SJSA1 (cell line): ENCODE measurements at regions not wholly inside any gene's neighbourhood (a gene's known extent, or its start where the extent isn't known, plus 50 kb on each side); places are given as distances from the start of the nearest gene placed in this dataset.
"Not testable (repeated sequence)": the region's sequence is repeated elsewhere in the genome, so short reads cannot be mapped to it uniquely, and the experiment has no call there.

Experiments
- DNase-seq, 2 experiments: peaks; one replicate each; pipeline ENCODE4 v3.0.0-alpha.2; 2015 to 2020; ENCODE audit warnings: low spot score in 2 of 2, low read depth in 1 of 2
- H3K27ac ChIP-seq: fragments of 250-450 bp; sonication (Bioruptor Pico); 2 replicates; pipeline ENCODE4 v1.5.1; 2020; ENCODE audit warnings: mild to moderate bottlenecking, moderate library complexity
- H3K27me3 ChIP-seq: fragments of 250-450 bp; sonication (Bioruptor Pico); replicated peaks from 2 replicates; pipeline ENCODE4 v1.5.1; 2020; ENCODE audit warnings: mild to moderate bottlenecking, moderate library complexity
- H3K36me3 ChIP-seq: fragments of 250-450 bp; sonication (Bioruptor Pico); 2 replicates; pipeline ENCODE4 v1.5.1; 2020; ENCODE audit warnings: mild to moderate bottlenecking
- H3K4me1 ChIP-seq: fragments of 250-450 bp; sonication (Bioruptor Pico); replicated peaks from 2 replicates; pipeline ENCODE4 v1.6.1; 2021; ENCODE audit warnings: mild to moderate bottlenecking
- H3K4me3 ChIP-seq: fragments of 250-450 bp; sonication (Bioruptor Pico); 2 replicates; pipeline ENCODE4 v1.5.1; 2020; ENCODE audit warnings: mild to moderate bottlenecking
- H3K9me3 ChIP-seq: fragments of 250-450 bp; sonication (Bioruptor Pico); replicated peaks from 2 replicates; pipeline ENCODE4 v1.5.1; 2020; ENCODE audit warnings: mild to moderate bottlenecking

DNA sequence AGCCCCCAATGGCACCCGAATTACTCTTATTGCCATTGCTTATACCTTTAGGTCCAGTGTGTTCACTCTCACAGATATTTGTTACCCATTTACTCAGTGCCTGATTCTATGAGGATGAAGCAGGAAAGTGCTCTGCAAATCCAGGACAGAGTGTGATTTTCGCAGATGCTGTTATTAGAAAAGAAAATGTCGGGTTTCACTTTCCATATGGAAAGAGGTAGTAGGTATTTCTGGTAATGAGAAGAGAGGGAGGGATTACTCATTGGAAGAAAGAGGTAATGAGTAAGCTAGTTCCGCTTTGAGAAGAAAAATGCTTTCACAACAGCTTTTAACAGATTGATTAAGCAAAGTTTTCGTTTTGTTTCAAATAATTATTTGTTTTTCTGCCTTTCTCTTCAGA, 336.3 kb upstream of the CFAP20DC start:
- no peaks in the 10 kb centered on the region for H3K4me1 ChIP-seq
- no peaks in the 10 kb centered on the region for H3K9me3 ChIP-seq
- H3K4me3 ChIP-seq: no peak overlapping the region
- H3K36me3 ChIP-seq: no peaks in the 10 kb centered on the region
- no peak overlapping the region for H3K27ac ChIP-seq
- no peak for DNase-seq
- H3K27me3 ChIP-seq: no peaks in the 10 kb centered on the region

DNA sequence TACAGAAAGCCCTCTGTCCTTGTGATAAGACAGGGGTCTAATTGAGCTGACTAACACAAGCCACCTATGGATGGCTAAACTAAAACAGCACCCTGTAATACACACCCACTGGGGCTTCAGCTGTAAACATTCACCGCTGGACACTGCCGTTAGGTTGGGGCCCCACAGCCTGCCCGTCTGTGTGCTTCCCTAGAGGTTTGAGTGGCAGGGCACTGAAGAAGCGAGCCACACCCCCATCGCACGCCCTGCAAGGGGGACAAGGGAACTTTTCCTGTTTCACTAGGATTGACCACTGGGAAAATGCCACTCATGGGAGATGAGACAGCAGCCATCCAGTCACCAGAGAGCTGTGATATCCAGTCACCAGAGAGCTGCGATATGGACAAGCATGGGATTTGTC, 335.7 kb upstream of the CFAP20DC start:
- Histone ChIP-seq H3K4me3 (no peak overlapping the region), H3K27me3 (no peaks in the 10 kb centered on the region), H3K27ac (no peak overlapping the region), H3K9me3 (no peaks in the 10 kb centered on the region), H3K36me3 (no peaks in the 10 kb centered on the region), H3K4me1 (no peaks in the 10 kb centered on the region)
- DNase-seq: no peak

DNA sequence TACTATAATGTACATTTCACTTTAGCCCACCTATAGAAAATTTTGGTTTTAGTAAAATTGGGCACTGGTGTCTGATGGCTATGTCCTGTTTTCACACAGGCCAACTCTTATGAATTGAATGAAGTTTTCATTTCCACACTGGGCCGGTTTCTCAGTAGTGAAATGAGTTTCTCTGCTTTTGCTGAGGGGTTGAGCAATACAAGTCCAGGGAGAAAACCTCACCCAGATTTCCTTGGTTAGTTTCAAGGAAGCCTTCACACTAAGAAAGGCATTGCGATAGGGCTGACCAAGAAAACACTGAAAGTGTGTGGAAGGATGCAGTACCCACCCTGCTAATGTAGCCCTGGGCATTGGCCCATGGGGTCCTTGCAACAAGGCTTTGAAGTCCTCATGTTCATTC, 331.5 kb upstream of the CFAP20DC start:
- no peaks in the 10 kb centered on the region for H3K9me3 ChIP-seq
- no peak for DNase-seq
- H3K27ac ChIP-seq: no peak overlapping the region
- H3K27me3 ChIP-seq: no peaks in the 10 kb centered on the region
- H3K36me3 ChIP-seq: no peaks in the 10 kb centered on the region
- no peak overlapping the region for H3K4me3 ChIP-seq
- no peaks in the 10 kb centered on the region for H3K4me1 ChIP-seq

DNA sequence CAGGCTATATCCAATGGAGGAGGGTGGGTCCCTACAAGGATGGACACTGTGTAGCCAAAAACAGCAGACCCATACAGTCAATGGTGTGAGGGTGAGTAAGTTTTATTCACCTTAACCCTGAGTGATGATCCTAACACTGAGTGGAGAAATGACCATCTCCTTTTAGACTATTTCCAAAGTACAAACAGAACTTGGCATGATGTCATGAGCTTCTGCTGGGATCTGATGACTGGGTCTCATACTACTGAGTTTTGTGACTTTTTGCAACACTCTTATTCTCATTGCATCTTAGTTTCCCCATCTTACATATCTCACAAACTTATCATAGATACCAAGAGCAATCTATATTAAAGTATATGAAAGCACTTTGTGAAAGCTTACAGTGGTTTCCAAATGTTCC, 330.3 kb upstream of the CFAP20DC start:
- no peak overlapping the region for H3K4me3 ChIP-seq
- H3K27me3 ChIP-seq: no peaks in the 10 kb centered on the region
- H3K27ac ChIP-seq: no peak overlapping the region
- no peaks in the 10 kb centered on the region for H3K36me3 ChIP-seq
- no peak for DNase-seq
- H3K9me3 ChIP-seq: no peaks in the 10 kb centered on the region
- H3K4me1 ChIP-seq: no peaks in the 10 kb centered on the region

DNA sequence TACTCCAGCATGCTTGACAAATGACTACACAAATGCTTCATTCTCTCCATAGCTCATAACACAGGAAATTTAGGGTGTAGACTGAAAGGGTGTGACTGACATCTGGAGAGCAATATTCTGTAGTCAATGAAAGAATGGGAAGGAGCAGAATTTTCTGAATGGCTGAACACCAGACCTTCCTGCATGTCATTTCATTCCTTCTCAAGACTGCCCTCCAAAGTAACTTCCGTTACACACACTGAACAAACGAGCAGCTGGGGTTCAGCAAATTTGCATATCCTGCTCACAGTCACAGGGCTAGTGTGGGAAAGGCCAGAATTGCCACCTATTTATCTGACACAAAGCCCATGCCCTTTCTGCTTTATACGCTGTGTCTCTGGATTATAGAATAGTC, 325.0 kb upstream of the CFAP20DC start:
- Histone ChIP-seq H3K27ac (no peak overlapping the region), H3K9me3 (no peaks in the 10 kb centered on the region), H3K4me1 (no peaks in the 10 kb centered on the region), H3K27me3 (no peaks in the 10 kb centered on the region), H3K4me3 (no peak overlapping the region), H3K36me3 (no peaks in the 10 kb centered on the region)
- no peak for DNase-seq

DNA sequence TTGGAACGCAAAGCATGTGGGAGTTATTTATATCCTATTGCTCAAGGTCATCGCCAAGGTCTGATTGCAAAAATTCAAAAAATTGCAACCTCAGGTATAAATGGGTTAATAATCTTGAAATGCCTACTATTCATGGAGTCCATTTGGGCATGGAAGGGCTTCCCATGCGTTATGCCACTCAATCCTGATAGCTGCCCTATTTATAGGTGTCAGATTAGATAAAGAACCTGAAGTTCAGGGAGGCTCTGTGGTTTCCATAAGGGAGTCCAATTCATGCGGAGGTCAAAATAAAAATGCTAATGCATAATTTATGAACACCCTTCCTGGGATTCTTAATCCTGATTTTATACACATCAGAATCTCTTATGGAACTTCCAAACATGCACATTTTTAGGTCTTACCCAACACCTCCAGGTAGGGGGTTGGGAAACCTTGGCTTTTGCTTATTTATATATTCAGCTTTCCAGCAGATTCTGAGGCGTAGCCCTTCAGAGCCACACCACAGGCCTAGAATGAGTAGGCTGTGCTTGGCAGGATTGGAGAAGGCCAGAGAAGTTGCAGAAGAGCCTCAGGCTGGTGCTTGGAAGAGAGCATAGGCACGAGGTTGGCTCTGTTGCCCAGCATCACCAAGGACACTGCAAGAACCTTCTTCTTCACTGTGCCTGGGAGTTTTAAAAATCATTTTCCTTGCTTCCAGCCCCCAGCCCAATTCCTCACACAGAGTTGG, 324.4 kb upstream of the CFAP20DC start:
- Histone ChIP-seq H3K4me1 (no peaks in the 10 kb centered on the region), H3K27ac (no peak overlapping the region), H3K4me3 (no peak overlapping the region), H3K36me3 (no peaks in the 10 kb centered on the region), H3K9me3 (no peaks in the 10 kb centered on the region), H3K27me3 (no peaks in the 10 kb centered on the region)
- no peak for DNase-seq

DNA sequence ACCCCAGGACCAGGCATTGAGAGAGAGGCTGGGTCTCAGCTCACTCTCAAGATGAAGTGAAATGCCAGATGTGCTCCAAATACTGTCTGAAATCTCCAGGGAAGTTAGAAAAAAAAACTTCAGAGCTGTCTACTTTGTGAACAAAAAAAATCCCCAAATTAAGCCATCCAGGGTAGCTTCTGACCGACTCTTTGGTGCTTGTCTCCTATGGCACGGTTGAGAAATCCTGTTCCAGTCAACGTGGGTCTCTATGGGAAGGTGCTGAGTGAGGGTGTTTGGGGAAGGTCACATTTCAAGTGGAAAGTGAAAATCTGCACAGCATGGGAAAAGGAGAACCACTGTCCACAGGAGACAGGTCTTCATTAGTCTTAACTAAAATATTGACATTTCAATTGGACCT, 322.5 kb upstream of the CFAP20DC start:
- Histone ChIP-seq H3K4me3 (no peak overlapping the region), H3K27ac (no peak overlapping the region), H3K9me3 (no peaks in the 10 kb centered on the region), H3K36me3 (no peaks in the 10 kb centered on the region), H3K4me1 (no peaks in the 10 kb centered on the region), H3K27me3 (no peaks in the 10 kb centered on the region)
- DNase-seq: no peak

DNA sequence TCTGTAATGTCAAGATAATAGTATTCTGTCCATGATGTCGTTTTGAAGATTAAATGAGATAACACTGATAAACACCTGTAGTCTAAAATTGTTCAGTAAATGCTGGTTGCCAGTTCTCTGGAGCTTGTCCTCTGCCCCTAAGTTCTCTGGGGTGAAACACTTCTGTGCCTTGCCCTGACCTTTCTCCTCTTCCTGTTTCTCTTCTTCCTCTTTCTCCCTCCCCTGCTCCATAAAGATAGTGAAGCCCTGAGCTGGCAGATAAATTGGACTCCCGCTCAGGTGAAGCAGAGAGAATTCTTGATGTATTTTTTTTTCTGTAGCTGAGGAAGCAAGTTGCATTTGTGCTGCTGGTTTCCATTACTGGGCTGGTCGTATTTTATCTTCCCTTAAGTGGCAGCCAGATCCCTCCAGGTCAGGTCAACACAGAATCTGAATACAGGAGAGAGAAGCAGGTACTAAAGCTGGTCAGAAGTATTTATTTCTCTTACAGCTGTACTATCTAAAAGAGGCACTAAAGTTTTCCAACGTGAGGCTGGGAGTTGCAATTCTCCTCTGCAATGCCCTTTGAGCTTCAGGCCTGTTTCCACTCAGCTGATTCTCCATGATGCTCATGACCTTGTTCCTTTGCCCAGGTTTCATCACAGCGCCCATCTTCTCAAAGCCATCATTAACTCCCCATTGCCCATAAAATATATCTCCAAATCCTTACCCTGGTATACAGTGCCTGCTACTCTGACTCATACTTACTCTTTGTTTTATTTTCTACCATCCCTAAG, 319.3 kb upstream of the CFAP20DC start:
- Histone ChIP-seq H3K27ac (no peak overlapping the region), H3K9me3 (no peaks in the 10 kb centered on the region; the same call in 1 of the 2 replicates), H3K27me3 (no peaks in the 10 kb centered on the region), H3K4me1 (no peaks in the 10 kb centered on the region), H3K36me3 (no peaks in the 10 kb centered on the region), H3K4me3 (no peak overlapping the region)
- DNase-seq: no peak

DNA sequence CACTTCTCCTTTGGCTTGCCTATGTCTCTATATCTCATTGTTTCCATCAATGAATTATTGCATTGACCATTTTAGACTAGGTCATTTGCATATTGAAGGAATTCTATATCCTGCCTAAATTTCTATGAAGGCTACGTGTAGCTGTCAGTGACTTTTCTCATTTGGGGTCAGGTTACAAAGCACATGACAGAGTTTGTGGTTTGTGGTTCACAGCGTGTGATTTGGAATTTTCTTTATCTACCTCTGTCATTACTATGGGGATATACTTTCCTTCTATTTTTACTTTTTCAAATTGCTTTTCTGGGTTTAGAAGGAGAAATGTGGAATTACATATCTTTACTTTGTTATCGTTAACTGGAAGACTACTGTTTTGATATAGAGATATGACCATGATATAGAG, 317.3 kb upstream of the CFAP20DC start:
- Histone ChIP-seq H3K4me1 (no peaks in the 10 kb centered on the region), H3K27ac (no peak overlapping the region), H3K36me3 (no peaks in the 10 kb centered on the region), H3K27me3 (no peaks in the 10 kb centered on the region), H3K4me3 (no peak overlapping the region), H3K9me3 (no peaks in the 10 kb centered on the region; the same call in 1 of the 2 replicates)
- DNase-seq: peak in 1 of 2 experiments; percentile 3

DNA sequence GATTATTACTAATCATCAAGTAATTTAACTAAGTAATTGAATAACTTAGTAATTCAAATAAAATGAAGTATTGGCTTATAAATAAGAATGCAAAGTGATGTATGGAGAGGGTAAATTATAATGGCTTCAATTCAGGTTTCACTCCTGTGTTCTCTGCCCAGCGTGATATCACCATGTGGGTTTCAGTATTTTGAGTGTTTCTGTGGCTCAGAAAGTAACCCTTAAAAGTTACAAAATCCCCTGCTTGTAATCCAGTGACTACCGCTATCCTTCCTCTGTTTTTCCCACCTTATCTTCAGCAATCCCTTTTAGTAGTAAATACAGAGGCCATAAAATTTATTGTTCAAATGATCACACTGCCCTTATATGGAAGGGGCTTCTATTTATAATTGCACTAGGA, 316.4 kb upstream of the CFAP20DC start:
- H3K27ac ChIP-seq: no peak overlapping the region
- no peaks in the 10 kb centered on the region for H3K36me3 ChIP-seq
- H3K4me3 ChIP-seq: no peak overlapping the region
- no peaks in the 10 kb centered on the region; the same call in 1 of the 2 replicates for H3K9me3 ChIP-seq
- H3K27me3 ChIP-seq: no peaks in the 10 kb centered on the region
- no peak for DNase-seq
- no peaks in the 10 kb centered on the region for H3K4me1 ChIP-seq

DNA sequence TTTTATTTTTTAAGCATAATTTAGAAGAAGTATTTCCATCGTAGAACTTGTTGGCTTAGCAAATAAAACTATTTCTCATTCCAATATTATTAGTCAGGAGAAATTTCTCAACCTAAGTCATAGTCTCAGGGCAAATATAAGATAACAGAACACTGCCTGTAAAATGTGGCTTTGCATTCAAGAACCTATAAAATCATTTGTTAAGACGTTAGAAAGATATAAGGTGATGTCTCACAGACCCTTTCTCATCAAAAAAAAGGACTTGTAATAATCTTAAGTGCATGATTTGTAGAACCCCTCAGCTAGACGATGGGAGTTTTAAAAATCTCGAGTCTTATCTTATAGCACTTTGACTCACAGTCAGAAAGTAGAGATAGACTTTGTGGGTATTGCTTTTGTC, 314.7 kb upstream of the CFAP20DC start:
- H3K27me3 ChIP-seq: no peaks in the 10 kb centered on the region
- no peaks in the 10 kb centered on the region for H3K4me1 ChIP-seq
- no peak for DNase-seq
- no peak overlapping the region for H3K27ac ChIP-seq
- no peak overlapping the region for H3K4me3 ChIP-seq
- no peaks in the 10 kb centered on the region; the same call in 1 of the 2 replicates for H3K9me3 ChIP-seq
- no peaks in the 10 kb centered on the region for H3K36me3 ChIP-seq

DNA sequence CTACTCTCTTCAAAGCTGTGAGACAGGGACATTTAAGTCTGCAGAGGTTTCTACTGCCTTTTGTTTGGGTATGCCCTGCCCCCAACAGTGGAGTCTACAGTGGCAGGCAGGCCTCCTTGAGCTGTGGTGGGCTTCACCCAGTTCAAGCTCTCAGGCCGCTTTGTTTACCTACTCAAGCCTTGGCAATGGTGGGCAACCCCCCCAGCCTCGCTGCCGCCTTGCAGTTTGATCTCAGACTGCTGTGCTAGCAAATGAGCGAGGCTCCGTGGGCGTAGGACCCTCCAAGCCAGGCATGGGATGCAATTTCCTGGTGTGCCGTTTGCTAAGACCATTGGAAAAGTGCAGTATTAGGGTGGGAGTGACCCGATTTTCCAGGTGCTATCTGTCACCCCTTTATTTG, 310.5 kb upstream of the CFAP20DC start:
- H3K36me3 ChIP-seq, DNase-seq, H3K9me3 ChIP-seq, H3K27ac ChIP-seq, H3K4me1 ChIP-seq, H3K27me3 ChIP-seq, H3K4me3 ChIP-seq: not testable (repeated sequence)

DNA sequence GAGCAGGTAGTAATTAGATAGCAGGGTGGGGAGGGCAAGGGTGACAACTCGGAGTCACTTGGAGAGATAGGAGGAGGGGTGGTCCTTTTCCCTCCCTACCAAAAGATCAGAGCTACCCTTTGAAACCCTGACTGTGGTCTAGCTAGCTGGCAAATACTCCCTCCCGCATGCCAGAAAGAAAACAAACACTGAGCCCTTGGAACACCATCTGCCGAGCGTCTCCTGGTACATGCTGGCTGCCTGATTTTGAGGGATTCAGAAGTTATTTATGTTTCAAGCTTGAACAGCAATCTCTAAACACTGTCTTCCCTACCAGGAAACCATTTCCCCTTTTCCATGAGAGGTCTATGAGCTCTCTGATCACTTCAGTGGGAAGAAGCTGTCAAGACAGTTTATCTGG, 291.6 kb upstream of the CFAP20DC start:
- no peaks in the 10 kb centered on the region for H3K27me3 ChIP-seq
- H3K4me3 ChIP-seq: no peak overlapping the region
- no peaks in the 10 kb centered on the region for H3K9me3 ChIP-seq
- no peaks in the 10 kb centered on the region for H3K36me3 ChIP-seq
- peak in 1 of 2 experiments; percentile 8 for DNase-seq
- H3K4me1 ChIP-seq: peaks cover 4% of the 10 kb centered on the region; the same call in 1 of the 2 replicates
- no peak overlapping the region for H3K27ac ChIP-seq

DNA sequence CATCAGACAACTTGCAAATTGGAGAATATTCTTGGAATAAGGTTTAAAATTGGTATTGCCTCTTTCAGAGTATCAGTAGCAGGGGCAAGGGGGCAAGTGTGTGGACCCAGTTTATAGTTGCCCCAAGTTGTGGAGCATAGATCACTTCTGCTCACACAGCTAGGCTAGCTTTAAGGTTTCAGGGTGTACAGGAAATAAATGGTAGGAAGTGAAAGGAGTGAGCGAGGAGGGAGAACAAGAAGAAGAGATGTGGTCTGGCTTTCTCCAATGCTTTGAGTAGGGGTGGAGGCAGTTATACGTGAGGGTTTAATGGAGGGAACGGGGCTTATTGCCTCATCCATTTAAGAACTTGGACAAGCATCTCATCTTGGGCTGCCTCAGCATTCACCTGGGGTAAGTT, 290.0 kb upstream of the CFAP20DC start:
- DNase-seq: no peak
- Histone ChIP-seq H3K27ac (no peak overlapping the region), H3K4me3 (no peak overlapping the region), H3K36me3 (no peaks in the 10 kb centered on the region), H3K9me3 (no peaks in the 10 kb centered on the region), H3K27me3 (no peaks in the 10 kb centered on the region), H3K4me1 (peaks cover 4% of the 10 kb centered on the region; the same call in 1 of the 2 replicates)
